Left lung (tissue), 4 donors: ENCODE measurements at regions not wholly inside any gene's neighbourhood (a gene's known extent, or its start where the extent isn't known, plus 50 kb on each side); places are given as distances from the start of the nearest gene placed in this dataset.
A peak's percentile ranks its signal among the peaks of the same experiment; 100 is the strongest.

Experiments
- ATAC-seq: fragments of 200-7000 bp; cut with Tn5 transposase; one replicate; pipeline ENCODE4 v1.9.1; 2020; ENCODE audit warnings: moderate library complexity
- DNase-seq, 4 donors: peaks; one replicate each; pipeline ENCODE4 v3.0.0-alpha.2; 2013 to 2020
- H3K27ac ChIP-seq, 2 donors: fragments of 200-600 bp; sonication (generic) in 1 of 2; one replicate each; pipeline versions ENCODE4 v1.5.0 to v1.8.0; 2020 to 2021
- H3K27me3 ChIP-seq, 2 donors: fragments of 200-600 bp; sonication (generic) in 1 of 2; one replicate each; pipeline versions ENCODE4 v1.5.0 to v1.8.0; 2020 to 2021
- H3K36me3 ChIP-seq, 2 donors: fragments of 200-600 bp; sonication (generic) in 1 of 2; one replicate each; pipeline versions ENCODE4 v1.5.0 to v1.8.0; 2020 to 2021
- H3K4me1 ChIP-seq, 2 donors: fragments of 200-600 bp; one replicate each; pipeline ENCODE4 v1.8.0; 2021
- H3K4me3 ChIP-seq, 2 donors: fragments of 200-600 bp; sonication (generic) in 1 of 2; one replicate each; pipeline versions ENCODE4 v1.5.0 to v1.8.0; 2020 to 2021; ENCODE audit warnings: mild to moderate bottlenecking in 1 of 2
- H3K9me3 ChIP-seq, 2 donors: fragments of 200-600 bp; sonication (generic) in 1 of 2; one replicate each; pipeline versions ENCODE4 v1.5.0 to v1.8.0; 2020 to 2021
- intact Hi-C, 2 donors: fragments of 100-400 bp; cut with DNase I; formaldehyde crosslinking; loops; one replicate each; pipeline versions ENCODE4 v1.11.2 to v1.14.2; 2022
- TF ChIP-seq, protein P1 (sequence below), 2 donors: fragments of 200-600 bp; sonication (generic) in 1 of 2; IDR thresholded peaks; one replicate each; pipeline versions ENCODE4 v1.5.0 to v1.8.0; 2021; ENCODE audit warnings: antibody characterized with exemption in 2 of 2
- donor health status: DM: no; HTN: yes; CAD: no.
- donor health status: DM: no; HTN: no; CAD: no.

- Histone ChIP-seq H3K27me3 (no peaks in the 10 kb centered on the region), H3K36me3 (no peaks in the 10 kb centered on the region), H3K27ac (no peak overlapping the region), H3K4me3 (no peak overlapping the region), H3K9me3 (peaks cover 0 to 9% of the 10 kb centered on the region in 2 donors), H3K4me1 (no peaks in the 10 kb centered on the region)
- TF ChIP-seq, protein P1, sequence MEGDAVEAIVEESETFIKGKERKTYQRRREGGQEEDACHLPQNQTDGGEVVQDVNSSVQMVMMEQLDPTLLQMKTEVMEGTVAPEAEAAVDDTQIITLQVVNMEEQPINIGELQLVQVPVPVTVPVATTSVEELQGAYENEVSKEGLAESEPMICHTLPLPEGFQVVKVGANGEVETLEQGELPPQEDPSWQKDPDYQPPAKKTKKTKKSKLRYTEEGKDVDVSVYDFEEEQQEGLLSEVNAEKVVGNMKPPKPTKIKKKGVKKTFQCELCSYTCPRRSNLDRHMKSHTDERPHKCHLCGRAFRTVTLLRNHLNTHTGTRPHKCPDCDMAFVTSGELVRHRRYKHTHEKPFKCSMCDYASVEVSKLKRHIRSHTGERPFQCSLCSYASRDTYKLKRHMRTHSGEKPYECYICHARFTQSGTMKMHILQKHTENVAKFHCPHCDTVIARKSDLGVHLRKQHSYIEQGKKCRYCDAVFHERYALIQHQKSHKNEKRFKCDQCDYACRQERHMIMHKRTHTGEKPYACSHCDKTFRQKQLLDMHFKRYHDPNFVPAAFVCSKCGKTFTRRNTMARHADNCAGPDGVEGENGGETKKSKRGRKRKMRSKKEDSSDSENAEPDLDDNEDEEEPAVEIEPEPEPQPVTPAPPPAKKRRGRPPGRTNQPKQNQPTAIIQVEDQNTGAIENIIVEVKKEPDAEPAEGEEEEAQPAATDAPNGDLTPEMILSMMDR (IDR thresholded peaks at IDR 0.05) = no peak
- no peak for ATAC-seq
- no peak for DNase-seq
- intact Hi-C loops = no loop called here
Observed at GRCh38 chr2:121818546-121818945, 63.1 kb downstream of the TSN start.

- TF ChIP-seq, protein P1 (IDR thresholded peaks at IDR 0.05) = no peak
- Histone ChIP-seq H3K27me3 (no peaks in the 10 kb centered on the region), H3K27ac (no peak overlapping the region), H3K4me1 (no peaks in the 10 kb centered on the region), H3K36me3 (no peaks in the 10 kb centered on the region), H3K4me3 (no peak overlapping the region), H3K9me3 (peaks cover 0 to 9% of the 10 kb centered on the region in 2 donors)
- ATAC-seq (no peak), DNase-seq (no peak)
- intact Hi-C loops = no loop called here
Observed at GRCh38 chr2:121819846-121820245, 64.4 kb downstream of the TSN start.

- Histone ChIP-seq H3K4me3 (no peak overlapping the region), H3K9me3 (peaks cover 0 to 9% of the 10 kb centered on the region in 2 donors), H3K4me1 (no peaks in the 10 kb centered on the region), H3K27ac (no peak overlapping the region), H3K27me3 (no peaks in the 10 kb centered on the region), H3K36me3 (no peaks in the 10 kb centered on the region)
- TF ChIP-seq, protein P1 (IDR thresholded peaks at IDR 0.05) = no peak
- ATAC-seq = no peak
- intact Hi-C loops = no loop called here
- DNase-seq = no peak
Observed at GRCh38 chr2:121821476-121822158, 66.2 kb downstream of the TSN start.

DNA sequence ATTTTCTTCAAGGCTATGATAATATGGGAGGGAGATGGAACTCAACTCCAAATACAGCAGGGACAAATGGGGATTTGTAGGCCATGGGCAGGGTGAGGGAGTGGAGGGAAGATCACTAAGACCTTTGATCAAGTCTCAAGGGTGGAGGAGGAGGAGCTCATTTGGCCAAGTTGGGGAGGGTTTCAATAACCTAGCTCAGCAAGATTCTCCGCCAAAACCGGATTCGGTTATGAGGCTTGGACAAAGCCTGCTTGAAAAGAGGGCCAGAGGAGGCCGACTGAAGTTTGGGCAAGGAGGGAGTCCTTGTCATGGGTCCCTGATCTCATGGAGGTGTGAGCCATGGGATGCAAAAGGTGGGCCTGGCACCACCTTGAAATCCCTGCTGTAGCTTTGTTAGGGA is 68.8 kb downstream of the TSN start:
- H3K27ac ChIP-seq = no peak overlapping the region
- DNase-seq (no peak), ATAC-seq (no peak)
- H3K9me3 ChIP-seq = peaks cover 0 to 6% of the 10 kb centered on the region in 2 donors
- no peak overlapping the region for H3K4me3 ChIP-seq
- intact Hi-C loops = no loop called here
- no peaks in the 10 kb centered on the region for H3K27me3 ChIP-seq
- no peaks in the 10 kb centered on the region for H3K36me3 ChIP-seq
- TF ChIP-seq, protein P1 (IDR thresholded peaks at IDR 0.05) = no peak
- H3K4me1 ChIP-seq = no peaks in the 10 kb centered on the region

- H3K4me1 ChIP-seq = no peaks in the 10 kb centered on the region
- H3K27ac ChIP-seq = no peak overlapping the region
- H3K36me3 ChIP-seq = no peaks in the 10 kb centered on the region
- no peaks in the 10 kb centered on the region for H3K27me3 ChIP-seq
- DNase-seq (no peak), ATAC-seq (peak; percentile 25)
- TF ChIP-seq, protein P1 (IDR thresholded peaks at IDR 0.05) = no peak
- H3K9me3 ChIP-seq = peaks cover 0 to 6% of the 10 kb centered on the region in 2 donors
- intact Hi-C loops = no loop called here
- no peak overlapping the region for H3K4me3 ChIP-seq
Observed at GRCh38 chr2:121825003-121825950, 69.8 kb downstream of the TSN start.
